Kidney epithelial cell (primary cell): ENCODE measurements at regions not wholly inside any gene's neighbourhood (a gene's known extent, or its start where the extent isn't known, plus 50 kb on each side); places are given as distances from the start of the nearest gene placed in this dataset.
A peak's percentile ranks its signal among the peaks of the same experiment; 100 is the strongest.

Experiments used
- DNase-seq: peaks from one replicate; pipeline ENCODE4 v3.0.0-alpha.2; 2010; ENCODE audit warnings: low read depth
- H3K27me3 ChIP-seq: 2 replicates; pipeline ENCODE4 v1.6.0; 2011; ENCODE audit warnings: low read length; ENCODE audit not compliant: control insufficient read depth, insufficient read depth
- H3K36me3 ChIP-seq: 2 replicates; pipeline ENCODE4 v1.5.1; 2011; ENCODE audit warnings: low read length; ENCODE audit not compliant: control insufficient read depth, insufficient read depth
- H3K4me3 ChIP-seq: 2 replicates; pipeline ENCODE4 v1.5.1; 2011; ENCODE audit warnings: low read depth, mild to moderate bottlenecking, control low read depth, low read length
- TF ChIP-seq, protein P1 (sequence below): IDR thresholded peaks from 2 replicates; pipeline ENCODE4 v1.5.1; 2011; ENCODE audit warnings: mild to moderate bottlenecking, moderate library complexity, low read length, control low read depth, inconsistent platforms; ENCODE audit not compliant: insufficient read depth, poor library complexity, severe bottlenecking

DNA sequence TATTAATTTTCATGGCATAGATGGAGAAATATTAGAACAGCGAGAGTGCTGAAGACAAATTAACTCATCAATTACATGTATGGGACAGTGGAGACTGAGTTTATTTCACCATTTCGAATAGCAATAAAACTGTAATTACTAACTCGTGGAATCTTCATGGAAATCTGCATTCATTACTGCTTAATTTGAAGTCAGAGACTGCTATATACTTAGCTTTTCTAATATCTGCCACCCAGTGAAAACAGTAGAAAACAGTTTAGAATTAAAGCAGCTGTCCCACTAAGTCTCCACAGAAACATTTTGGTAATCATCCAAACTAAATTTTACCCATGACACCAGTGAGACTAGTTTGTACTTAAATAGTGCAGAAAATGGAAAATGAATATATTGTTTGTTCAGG, 56.8 kb downstream of the IZUMO3 start:
- TF ChIP-seq, protein P1, sequence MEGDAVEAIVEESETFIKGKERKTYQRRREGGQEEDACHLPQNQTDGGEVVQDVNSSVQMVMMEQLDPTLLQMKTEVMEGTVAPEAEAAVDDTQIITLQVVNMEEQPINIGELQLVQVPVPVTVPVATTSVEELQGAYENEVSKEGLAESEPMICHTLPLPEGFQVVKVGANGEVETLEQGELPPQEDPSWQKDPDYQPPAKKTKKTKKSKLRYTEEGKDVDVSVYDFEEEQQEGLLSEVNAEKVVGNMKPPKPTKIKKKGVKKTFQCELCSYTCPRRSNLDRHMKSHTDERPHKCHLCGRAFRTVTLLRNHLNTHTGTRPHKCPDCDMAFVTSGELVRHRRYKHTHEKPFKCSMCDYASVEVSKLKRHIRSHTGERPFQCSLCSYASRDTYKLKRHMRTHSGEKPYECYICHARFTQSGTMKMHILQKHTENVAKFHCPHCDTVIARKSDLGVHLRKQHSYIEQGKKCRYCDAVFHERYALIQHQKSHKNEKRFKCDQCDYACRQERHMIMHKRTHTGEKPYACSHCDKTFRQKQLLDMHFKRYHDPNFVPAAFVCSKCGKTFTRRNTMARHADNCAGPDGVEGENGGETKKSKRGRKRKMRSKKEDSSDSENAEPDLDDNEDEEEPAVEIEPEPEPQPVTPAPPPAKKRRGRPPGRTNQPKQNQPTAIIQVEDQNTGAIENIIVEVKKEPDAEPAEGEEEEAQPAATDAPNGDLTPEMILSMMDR, result no peak
- no peaks in the 10 kb centered on the region for H3K36me3 ChIP-seq
- no peak for DNase-seq
- H3K27me3 ChIP-seq, result no peaks in the 10 kb centered on the region
- H3K4me3 ChIP-seq, result no peak overlapping the region

DNA sequence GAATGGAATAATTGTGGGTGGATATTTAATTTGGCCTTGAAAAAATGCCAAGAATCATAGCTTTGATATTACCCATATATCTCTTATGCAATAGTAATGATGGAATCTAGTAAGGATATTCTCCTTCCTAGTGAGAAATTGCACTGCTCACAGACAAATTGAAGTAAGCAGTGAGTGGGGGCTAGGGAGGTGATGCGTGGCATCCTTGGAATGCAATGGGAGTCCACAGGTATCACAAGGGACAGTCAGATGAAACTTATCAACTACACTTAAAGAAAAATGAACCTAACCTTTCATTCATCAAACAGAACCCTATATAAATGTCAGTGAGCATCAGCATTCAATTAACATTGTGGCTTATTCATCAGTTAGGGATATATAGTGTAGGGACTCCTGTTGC, 57.8 kb downstream of the IZUMO3 start:
- no peak for DNase-seq
- H3K36me3 ChIP-seq, result no peaks in the 10 kb centered on the region
- H3K4me3 ChIP-seq, result no peak overlapping the region
- TF ChIP-seq, protein P1, result no peak
- H3K27me3 ChIP-seq, result no peaks in the 10 kb centered on the region

DNA sequence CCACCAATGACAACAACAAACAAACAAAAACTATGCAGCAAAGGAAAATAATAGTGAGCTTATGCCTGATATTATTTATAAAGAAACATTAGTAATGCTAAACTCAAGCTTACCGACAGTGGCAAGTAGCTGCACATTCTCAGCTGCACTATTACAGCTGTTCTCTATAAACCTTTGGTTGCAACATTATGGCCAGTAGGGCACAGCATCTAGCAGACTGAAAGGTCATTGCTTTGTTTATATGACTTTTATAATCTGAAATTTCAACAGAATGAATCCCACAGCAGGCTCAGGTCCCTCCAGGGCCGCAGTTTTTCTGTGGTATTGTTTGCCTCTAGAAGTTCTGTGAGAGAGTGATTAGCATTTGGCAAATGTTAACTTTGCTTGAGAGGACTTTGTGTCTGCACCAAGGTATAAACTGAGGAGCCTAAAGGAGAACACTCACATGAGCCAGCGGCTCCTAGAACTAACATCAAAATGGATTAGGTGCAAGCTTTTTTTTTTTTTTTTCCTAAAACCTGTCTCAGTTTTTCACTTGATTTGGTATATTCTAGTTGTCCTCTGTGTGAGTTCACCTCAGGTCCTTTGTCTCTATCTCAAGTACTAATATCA, 58.3 kb downstream of the IZUMO3 start:
- Histone ChIP-seq H3K36me3 (no peaks in the 10 kb centered on the region), H3K4me3 (no peak overlapping the region), H3K27me3 (no peaks in the 10 kb centered on the region)
- TF ChIP-seq, protein P1, result no peak
- no peak for DNase-seq

DNA sequence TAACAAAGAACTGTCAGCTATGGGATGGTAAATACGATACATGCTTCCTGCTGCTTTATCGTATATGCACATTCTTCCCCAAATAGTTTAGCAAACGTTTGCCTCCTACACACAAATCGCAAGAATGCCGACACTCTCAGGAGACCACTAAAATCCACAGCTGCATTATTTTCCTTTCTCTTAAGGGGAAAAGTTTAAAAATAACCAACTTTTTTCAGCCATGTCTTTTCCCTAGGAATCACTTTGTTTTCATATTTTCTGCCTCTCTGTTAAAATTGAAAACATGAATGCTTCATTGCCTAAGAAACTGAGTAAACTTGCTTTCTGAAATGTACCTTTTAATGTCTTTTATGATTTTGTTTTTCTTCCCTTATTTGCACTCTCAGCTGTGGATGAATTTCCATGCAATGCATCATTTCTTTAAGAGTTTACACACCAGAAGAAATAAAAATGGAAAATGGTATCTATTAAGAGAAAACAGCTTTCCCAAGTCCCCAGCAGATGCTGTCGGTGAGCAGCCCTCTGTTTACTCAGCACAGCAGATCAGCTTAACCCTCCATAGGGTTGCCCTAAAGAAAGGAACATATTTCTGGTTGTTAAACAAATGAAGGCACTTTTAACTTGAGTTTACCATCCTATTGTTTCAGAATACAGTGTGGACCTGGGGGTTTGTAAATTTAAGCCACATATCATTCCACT, 66.2 kb downstream of the IZUMO3 start:
- Histone ChIP-seq H3K4me3 (no peak overlapping the region), H3K27me3 (no peaks in the 10 kb centered on the region), H3K36me3 (no peaks in the 10 kb centered on the region)
- TF ChIP-seq, protein P1, result no peak
- DNase-seq, result no peak

DNA sequence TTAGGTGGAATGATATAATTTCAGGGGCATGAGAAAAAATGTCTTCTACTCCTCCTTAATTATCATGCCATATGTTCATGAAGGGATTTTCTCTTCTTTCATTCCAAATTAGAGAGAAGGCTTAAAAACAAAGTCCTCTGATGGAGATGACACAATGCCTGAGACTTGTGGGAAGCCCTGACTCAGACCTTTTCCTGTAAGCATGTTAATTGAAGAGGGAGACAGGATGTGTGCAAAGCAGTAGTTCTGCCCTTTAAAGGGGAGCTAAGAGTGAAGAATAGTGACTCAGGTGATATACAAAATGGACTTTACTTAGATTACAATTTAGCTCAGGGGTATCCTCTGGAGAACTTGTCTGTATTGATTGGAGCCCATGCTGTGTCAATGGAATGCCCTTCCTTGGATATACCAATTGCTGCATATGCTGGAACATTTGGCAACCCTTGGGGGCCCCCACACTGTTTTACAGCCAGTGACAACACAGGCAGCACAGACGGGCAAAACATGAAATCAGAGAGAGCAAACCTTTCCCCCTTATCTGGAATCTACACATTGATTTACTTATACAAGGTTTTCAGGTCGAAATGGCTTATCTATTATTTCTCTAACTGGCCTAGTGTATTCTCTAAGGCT, 81.3 kb downstream of the IZUMO3 start:
- Histone ChIP-seq H3K36me3 (no peaks in the 10 kb centered on the region), H3K27me3 (no peaks in the 10 kb centered on the region), H3K4me3 (no peak overlapping the region)
- peak; percentile 88 for DNase-seq
- TF ChIP-seq, protein P1, result no peak
